Esophagus squamous epithelium (tissue), 5 donors: ENCODE measurements at regions not wholly inside any gene's neighbourhood (a gene's known extent, or its start where the extent isn't known, plus 50 kb on each side); places are given as distances from the start of the nearest gene placed in this dataset.
"Not testable (repeated sequence)": the region's sequence is repeated elsewhere in the genome, so short reads cannot be mapped to it uniquely, and the experiment has no call there.

Source experiments
- DNase-seq: peaks from one replicate; lab custom pipeline; 2025; lab: John Stamatoyannopoulos, UW
- H3K27ac ChIP-seq, 4 donors: fragments of 200-600 bp; sonication (generic); one replicate each; pipeline ENCODE4 v1.5.1; 2016 to 2019; ENCODE audit warnings: mild to moderate bottlenecking in 1 of 4
- H3K27me3 ChIP-seq, 4 donors: fragments of 200-600 bp; sonication (generic); 1 replicate in 3 of 4; 2 replicates in 1 of 4; pipeline versions ENCODE4 v1.5.1 to v1.6.0; 2017 to 2021; ENCODE audit warnings: antibody characterized with exemption in 1 of 4
- H3K36me3 ChIP-seq, 3 donors: fragments of 200-600 bp; sonication (generic); one replicate each; pipeline ENCODE4 v1.5.1; 2016 to 2019
- H3K4me1 ChIP-seq, 3 donors: fragments of 200-600 bp; sonication (generic); one replicate each; pipeline ENCODE4 v1.5.1; 2017 to 2019
- H3K4me3 ChIP-seq, 4 donors: fragments of 200-600 bp; sonication (generic); 1 replicate in 3 of 4; 2 replicates in 1 of 4; pipeline ENCODE4 v1.5.1; 2016 to 2019; ENCODE audit warnings: mild to moderate bottlenecking in 2 of 4, moderate library complexity in 1 of 4
- H3K9me3 ChIP-seq, 3 donors: fragments of 200-600 bp; sonication (generic); one replicate each; pipeline ENCODE4 v1.5.1; 2016 to 2019
- CTCF ChIP-seq, 6 experiments: fragments of 450-650 bp in 4 of 6; fragments of 200-600 bp in 2 of 6; sonication (generic) in 2 of 6; IDR thresholded peaks; one replicate each; pipeline ENCODE4 v1.5.1; 2016 to 2019; ENCODE audit warnings: antibody characterized with exemption in 6 of 6, mild to moderate bottlenecking in 4 of 6, moderate library complexity in 4 of 6
- POLR2A ChIP-seq, 4 donors: fragments of 450-650 bp; IDR thresholded peaks; one replicate each; pipeline ENCODE4 v1.6.1; 2017; ENCODE audit warnings: antibody characterized with exemption in 4 of 4, mild to moderate bottlenecking in 4 of 4, moderate library complexity in 3 of 4
- WGBS, 2 donors: methylation state at CpG; one replicate each; pipeline ENCODE4 v1.1.5; 2018; 5-methylcytosine and 5-hydroxymethylcytosine counted together
- intact Hi-C: fragments of 100-400 bp; cut with DNase I; formaldehyde crosslinking; loops from one replicate; pipeline ENCODE4 v1.15.0; 2022
- donor health status: DM: yes; HTN: yes; CAD: no.

DNA sequence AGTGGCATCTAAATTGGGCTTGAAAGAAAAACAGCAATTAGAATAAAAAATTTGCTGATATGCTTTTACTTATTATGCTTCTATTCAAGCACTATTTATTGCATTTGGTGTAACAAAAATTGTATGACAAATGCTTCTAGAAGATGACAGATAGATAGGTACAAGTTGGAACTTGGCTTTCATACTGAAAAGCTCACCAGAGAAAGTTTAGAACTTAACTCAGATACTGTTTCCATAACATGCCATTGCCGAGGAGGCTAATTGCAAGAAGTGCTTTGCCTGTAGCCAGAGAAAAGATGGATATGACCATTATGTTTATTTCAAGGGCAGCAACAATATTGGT is 123.8 kb downstream of the NFKBIZ start:
- intact Hi-C loops, result no loop called here
- TF ChIP-seq POLR2A (IDR thresholded peaks at IDR 0.05), result no peak
- TF ChIP-seq CTCF (IDR thresholded peaks at IDR 0.05), result no peak
- Histone ChIP-seq H3K9me3 (no peaks in the 10 kb centered on the region), H3K4me3 (no peak overlapping the region), H3K27me3 (no peaks in the 10 kb centered on the region), H3K27ac (no peak overlapping the region), H3K36me3 (no peaks in the 10 kb centered on the region), H3K4me1 (peaks cover 0 to 17% (median 0%) of the 10 kb centered on the region in 3 donors)
- no peak for DNase-seq
- WGBS, 2 donors, result 33 to 44% methylated on average over 1 of the region's 1 CpG

GRCh38 chr3:101975415-101975814 is 126.1 kb downstream of the NFKBIZ start:
- H3K9me3 ChIP-seq, DNase-seq, intact Hi-C loops, H3K27ac ChIP-seq, H3K36me3 ChIP-seq, H3K4me3 ChIP-seq, H3K27me3 ChIP-seq: not testable (repeated sequence)
- peaks cover 0 to 17% (median 0%) of the 10 kb centered on the region in 3 donors for H3K4me1 ChIP-seq
- WGBS, 2 donors, result 90 to 93% methylated on average over 1 of the region's 1 CpG

- no peak overlapping the region for H3K4me3 ChIP-seq
- WGBS, 2 donors, result 74 to 82% methylated on average over 1 of the region's 1 CpG
- H3K27me3 ChIP-seq, result no peaks in the 10 kb centered on the region
- TF ChIP-seq CTCF (IDR thresholded peaks at IDR 0.05), result no peak
- TF ChIP-seq POLR2A (IDR thresholded peaks at IDR 0.05), result no peak
- no peaks in the 10 kb centered on the region for H3K9me3 ChIP-seq
- intact Hi-C loops, result no loop called here
- no peak for DNase-seq
- H3K36me3 ChIP-seq, result no peaks in the 10 kb centered on the region
- H3K4me1 ChIP-seq, result peaks cover 0 to 17% (median 0%) of the 10 kb centered on the region in 3 donors
- no peak overlapping the region for H3K27ac ChIP-seq
These were observed 127.2 kb downstream of the NFKBIZ start for GRCh38 chr3:101976473-101976872.

DNA sequence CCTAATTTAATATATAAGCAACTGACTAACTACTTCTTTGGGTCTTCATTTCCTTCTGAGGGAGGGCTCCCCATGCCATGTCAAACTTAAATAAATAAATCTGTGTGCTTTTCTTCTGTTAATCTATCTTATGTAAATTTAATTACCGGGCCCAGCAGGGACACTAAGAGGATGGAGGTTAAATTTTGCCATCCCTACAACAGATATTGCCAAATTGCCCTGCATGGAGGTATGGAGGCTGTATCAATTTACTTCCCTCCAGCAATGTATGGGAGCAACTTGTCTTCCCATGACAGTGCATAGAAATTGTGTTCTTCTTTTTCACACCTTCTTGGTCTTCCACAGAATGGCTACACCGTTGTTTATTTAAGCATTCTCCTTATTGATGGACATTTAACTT is 129.0 kb downstream of the NFKBIZ start:
- 55 to 72% methylated on average over 2 of the region's 2 CpGs for WGBS, 2 donors
- TF ChIP-seq CTCF (IDR thresholded peaks at IDR 0.05) (no peak), POLR2A (IDR thresholded peaks at IDR 0.05) (no peak)

GRCh38 chr3:101979033-101979432 is 129.7 kb downstream of the NFKBIZ start:
- Histone ChIP-seq H3K4me1 (no peaks in the 10 kb centered on the region), H3K9me3 (no peaks in the 10 kb centered on the region)
- intact Hi-C loops, result no loop called here

More for the DNA sequence above, 129.0 kb downstream of the NFKBIZ start:
- Histone ChIP-seq H3K4me3 (no peak overlapping the region), H3K4me1 (peaks cover 0 to 3% (median 0%) of the 10 kb centered on the region in 3 donors), H3K36me3 (no peaks in the 10 kb centered on the region), H3K27me3 (no peaks in the 10 kb centered on the region), H3K9me3 (no peaks in the 10 kb centered on the region), H3K27ac (no peak overlapping the region)
- DNase-seq, result no peak
- intact Hi-C loops, result no loop called here

More at GRCh38 chr3:101979033-101979432, 129.7 kb downstream of the NFKBIZ start:
- no peak for DNase-seq
- Histone ChIP-seq H3K27ac (no peak overlapping the region), H3K27me3 (no peaks in the 10 kb centered on the region), H3K4me3 (no peak overlapping the region), H3K36me3 (no peaks in the 10 kb centered on the region)
- WGBS, 2 donors, result 80 to 89% methylated on average over 3 of the region's 3 CpGs
- TF ChIP-seq CTCF (IDR thresholded peaks at IDR 0.05) (no peak), POLR2A (IDR thresholded peaks at IDR 0.05) (no peak)
